ENCODE measurements at regions not wholly inside any gene's neighbourhood (a gene's known extent, or its start where the extent isn't known, plus 50 kb on each side); places are given as distances from the start of the nearest gene placed in this dataset.
A peak's percentile ranks its signal among the peaks of the same experiment; 100 is the strongest.

DNA sequence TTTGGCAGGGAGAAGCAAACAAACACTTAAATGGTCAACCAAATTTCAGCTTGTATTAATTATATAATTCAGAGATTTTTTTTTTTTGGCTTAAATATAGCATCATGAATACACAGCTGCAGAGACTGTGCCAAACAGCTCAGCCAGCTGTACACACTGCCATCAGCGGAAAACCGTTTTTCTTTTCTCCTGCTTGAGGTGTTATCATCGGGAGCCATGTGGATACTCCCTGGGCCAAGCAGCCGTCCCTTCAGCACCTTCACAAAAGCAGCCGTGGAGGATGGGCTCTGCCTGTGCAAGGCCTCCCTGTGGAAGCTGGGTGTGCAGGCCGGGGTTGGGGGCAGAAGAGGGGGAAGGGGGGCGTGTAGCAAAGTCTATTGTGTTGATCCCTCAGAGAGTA, 85.0 kb downstream of the NUF2 start:
- DNase-seq: no peak

DNA sequence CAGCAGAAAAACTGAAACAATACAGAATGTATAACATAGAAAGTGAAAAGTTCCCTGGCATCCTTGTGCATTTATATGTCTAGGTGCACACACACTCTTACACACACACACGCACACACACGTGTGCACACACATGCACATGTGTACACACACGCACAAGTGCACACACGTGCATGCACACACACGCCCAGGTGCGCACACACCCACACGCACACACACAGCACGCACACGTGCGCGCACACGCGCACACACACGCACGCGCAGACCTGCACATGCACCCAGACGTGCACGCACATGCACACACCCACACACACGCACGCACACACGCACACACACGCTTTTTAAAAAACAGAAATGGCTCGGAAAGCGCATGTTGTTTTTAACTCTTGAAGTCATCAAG, 86.5 kb downstream of the NUF2 start:
- no peak for DNase-seq

DNA sequence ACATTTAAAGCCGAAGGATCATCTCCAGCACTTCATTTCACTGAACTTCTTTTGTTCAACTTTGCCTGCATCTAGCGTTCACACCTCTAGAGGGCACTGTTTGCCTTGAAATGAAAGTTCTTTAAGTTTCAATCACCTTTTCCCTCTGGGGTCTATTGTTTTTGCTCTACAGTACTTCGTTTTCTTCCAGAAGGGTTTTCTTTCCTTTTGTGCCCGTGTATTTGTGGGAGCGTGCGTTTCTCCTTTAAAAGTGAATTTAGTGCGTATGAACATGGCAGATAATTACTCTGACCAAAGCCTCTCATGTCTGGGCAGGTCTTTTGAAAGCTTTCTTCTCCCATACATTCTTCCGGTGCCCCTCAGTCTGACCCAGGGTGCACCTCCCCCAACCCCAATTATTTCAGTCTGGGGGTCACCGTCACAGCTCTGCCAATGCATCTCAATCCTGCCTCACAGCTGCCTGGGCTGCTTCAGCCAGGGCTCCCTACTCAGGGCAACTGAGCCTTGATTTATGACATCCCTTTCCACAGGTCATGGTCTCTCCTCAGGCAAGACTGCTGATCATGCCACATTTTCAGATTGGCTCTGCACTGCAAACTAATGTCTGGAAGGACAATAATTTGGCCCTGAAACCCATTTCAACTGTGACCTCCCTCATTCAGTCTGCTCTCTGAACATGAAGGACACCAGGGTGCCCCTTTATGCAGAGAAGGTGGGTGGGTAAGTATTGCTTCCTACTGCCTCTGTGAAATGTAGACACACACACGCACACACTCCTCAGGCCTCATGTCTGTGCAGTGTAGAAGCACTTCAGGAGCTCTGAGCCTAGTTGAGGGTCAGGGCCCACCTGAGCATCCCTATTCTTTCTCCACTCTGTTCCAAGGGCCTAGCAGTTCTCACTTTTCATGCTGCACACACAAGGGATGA, 88.6 kb downstream of the NUF2 start:
- DNase-seq: peak; percentile 15

DNA sequence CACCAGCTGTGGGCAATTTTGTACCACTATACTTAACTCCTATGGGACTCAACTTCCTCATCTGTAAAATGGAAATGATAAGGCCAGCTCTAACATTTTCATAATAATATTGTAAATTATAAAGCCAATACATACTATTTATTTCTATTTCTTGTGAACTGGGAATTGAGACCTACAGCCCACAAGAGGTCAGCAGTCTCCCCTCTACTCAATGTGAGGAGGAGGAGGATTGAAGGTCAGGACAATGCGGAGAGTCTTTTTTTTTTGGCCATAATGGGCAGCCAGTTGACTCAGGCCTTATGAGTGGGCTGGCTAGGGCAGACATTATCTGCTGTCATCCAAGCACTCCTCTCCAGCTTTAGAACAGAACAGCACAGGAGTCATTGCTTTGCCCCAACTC, 90.5 kb downstream of the NUF2 start:
- DNase-seq: no peak

DNA sequence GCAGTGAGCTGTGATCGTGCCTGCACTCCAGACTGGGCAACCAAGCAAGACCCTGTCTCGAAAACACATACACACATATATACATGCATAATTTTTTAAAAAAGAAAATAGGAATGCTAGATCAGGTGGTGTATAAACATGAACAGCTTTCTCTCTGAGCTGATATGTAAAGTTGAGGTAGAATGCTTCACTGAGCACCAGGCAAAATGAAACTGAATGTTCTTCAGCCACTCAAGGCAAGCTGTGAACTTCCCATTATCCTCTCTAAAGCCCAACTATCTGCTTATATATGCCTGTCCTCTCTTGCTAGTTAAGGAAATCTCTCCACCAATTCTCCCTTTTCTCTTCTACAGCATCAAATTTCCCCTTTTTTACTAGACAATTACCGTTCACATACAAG, 93.0 kb downstream of the NUF2 start:
- no peak for DNase-seq

DNA sequence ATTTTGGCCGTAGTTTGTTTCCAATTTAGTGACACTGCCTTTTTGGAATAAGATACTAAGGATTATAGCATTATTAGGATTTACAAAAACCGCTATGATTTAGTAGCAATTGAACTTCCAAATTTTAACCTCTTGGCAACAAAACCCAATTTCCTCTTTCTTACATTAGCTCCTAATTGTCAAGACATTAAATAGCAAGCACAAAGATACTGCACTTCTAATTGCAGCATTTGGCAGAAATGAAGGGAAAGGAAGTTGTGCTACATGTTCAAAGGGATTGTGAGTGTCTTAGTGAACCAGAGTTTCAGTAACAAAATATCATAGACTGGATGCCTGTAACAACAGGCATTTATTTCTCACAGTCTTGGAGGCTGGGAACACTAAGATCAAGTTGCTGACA, 99.9 kb downstream of the NUF2 start:
- DNase-seq: no peak

DNA sequence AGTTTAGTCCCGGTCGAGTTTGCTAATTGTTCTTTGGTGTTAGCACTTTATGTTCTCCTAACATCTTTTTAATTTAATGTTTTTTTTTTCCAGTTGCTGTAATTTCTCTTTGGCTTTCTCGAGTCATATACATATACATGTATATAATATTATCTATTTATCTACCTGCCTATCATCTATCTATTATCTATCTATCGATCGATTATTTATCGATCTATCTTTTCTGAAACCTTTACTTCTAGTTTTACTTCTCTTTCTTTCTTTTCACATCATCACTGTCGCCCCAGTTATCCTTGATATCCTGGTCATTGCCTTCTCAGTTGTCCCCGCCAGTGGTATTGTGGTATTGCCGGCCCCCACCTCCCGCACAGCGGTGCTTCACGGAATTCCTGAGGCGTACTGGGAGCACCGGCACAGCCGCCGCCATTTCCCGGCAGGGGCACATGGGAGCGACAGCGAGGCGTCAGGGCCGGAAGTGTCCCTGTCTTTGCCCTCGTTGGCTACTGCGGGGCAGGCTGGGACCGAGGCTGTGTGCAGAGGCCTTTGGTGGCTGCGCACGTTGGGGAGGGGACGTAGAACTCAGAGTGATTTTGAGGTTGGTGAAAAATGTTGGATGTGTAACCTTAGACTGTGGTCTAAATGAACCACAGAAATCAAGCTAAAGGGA, 101.1 kb downstream of the NUF2 start:
- DNase-seq: no peak

DNA sequence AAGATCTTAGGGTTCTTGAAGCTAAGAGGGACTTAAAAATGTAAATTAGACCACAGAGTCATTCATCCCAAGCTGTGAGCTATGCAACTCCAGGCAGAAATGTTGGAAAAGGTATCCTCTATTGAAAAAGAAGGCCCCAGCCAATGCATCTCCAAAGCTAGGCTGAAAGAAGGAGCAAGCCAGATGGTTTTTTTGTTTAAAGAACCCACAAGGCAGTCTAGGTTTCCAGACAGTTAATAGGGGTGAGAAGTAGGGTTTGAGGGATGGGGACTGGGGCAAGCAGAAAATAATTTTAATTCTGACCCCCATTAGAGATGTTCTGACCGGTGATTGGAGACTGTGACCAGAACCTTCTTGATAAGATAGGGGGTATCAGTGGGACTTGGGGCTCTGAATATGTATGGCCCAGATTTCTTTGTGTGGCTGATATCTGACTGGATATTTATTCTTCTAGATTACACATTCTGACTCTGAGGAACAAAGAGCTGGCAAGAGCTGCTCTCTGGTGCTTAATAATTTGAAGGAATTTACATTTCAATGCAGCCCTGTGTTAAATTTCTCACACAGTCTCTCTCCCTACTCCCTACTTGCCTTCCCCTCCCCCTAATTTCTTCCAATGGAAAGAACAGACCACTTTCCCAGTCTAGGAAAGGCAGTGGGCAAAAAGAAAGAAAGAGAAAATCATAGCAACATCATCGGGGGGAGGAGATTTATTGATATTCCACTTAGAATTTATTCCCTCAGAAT, 104.9 kb downstream of the NUF2 start:
- DNase-seq: no peak

DNA sequence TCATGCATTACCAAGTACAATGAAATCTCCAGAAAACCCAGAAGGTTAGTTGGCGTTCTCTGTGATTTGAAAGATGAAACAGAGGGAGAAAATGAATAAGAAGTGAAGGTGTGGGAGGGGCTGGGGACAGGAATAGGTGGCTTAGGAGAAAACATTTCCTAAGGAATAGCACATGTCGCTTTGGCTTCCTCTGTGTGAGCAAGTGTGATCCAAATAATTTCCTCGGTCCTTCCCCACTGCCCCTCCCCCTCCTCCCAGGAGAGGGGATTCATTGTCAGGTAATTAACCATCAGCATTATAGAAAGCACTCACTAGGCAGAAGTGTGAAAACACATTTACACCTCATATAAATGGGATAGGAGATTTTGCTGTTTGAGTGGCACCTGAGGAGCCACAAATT, 105.5 kb downstream of the NUF2 start:
- no peak for DNase-seq

DNA sequence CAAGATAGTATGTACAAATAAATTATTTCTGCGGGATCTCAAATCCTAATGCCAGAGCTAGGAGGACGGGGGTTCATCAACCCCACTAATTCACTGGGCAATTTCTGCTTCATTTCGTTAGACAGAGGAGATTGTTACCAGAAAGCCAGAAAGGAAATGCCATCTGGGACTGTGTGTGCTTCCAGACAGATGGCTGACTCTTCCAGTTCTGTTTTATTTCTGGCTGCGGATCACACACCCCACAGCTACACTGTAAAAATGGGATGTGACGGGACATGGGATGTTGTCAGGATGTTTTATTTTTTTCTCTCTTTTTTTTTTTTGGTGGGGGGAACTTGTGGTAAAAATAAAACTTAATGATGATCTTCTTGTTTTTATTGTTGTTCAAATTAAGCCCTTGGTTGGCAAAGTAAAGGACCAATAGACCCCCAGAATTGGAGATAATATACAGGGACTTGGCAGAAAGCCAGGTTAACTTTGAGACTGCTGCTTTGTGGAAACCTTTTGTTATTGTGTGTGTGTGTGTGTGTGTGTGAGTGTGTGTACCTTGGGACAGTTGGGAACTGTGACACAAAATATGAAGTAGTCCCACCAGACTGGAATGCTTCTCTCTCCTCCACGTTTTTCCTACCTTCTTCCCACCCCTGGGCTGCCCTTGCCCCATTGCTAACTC, 114.5 kb downstream of the NUF2 start:
- DNase-seq: no peak

DNA sequence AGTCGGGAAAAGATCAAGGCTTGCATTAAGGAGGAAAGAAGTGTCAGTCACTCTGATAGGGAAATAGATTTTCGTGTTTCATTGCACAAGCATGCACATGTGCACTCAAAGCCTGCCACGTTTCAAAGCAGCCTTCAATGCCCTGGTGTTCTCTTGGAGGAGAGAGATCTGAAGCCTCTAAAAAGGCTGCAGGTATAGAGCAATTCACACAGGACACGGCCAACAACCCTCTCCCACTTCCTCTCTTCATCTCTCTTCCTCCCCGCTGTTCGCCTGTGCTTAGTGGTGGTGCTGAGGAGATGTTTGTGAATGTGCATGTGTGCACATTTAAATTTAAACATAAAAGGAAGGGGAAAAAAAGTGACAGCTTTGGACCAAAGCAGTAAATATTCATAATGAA, 117.7 kb downstream of the NUF2 start:
- no peak for DNase-seq

DNA sequence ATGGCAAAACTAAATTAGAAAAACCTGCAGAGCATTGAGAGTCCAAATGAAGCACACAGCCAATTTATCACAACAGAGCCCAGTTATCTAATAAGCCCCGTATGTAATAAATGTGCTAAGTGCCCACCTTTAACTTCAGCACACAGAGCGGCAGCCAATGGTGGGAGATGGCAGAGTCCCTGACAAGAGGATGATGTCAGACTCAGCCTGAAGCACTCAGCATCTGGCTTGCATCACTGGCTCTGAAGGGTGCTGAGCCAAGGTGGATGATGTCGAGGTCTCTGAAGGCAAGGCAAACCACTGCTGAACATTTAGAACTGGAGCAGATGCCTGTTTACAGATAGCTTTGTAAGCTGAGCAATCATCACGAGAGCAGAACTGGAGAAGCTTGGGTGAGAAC, 118.3 kb downstream of the NUF2 start:
- DNase-seq: no peak

DNA sequence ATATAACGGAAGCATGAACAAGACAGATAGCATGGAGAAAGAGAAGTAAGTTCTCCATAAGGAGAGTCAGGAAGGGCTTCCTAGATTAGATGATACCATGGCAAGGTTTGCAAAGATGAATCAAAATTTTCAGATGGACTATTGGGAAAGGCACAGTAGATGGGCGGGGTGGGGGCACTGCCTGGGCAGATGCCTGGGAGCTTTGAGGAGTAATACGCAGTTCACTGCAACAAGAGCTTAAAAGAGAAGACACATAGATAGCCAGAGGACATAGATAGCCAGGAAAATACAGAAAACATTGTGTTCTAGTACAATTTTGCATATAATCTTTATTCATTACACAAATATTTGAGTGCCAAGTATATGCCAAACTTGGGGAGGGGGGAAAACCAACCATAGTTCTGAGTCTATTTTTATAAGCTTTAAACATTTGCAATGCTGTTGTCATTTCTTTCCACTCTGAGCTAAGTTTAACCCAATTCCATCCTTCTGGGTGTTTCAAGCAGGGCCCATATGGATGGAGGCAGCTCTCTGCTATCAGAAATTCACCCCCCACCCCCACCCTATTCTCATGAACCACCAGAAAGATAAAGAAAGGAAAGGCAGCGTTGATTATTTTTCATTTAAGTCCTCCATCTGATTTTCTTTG, 120.6 kb downstream of the NUF2 start:
- DNase-seq: no peak

DNA sequence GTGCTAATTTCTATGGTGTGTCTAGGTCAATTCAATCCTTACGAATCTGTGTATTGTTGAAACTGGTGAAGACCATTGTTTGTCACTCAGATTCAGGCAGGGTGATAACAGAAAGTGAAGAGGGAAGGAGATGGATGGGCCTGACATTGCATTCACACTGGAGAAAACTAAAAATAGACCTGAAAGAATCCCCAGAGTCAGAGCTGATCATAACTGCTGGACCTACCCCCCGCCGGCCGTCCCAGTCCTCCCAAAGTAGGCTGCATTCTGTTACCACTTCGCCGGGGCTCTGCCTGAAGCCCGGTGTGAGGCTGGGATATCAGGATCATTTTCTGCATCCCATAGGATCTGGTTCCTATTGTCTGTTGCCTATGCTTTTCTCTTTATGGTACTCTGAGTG, 121.1 kb downstream of the NUF2 start:
- no peak for DNase-seq

DNA sequence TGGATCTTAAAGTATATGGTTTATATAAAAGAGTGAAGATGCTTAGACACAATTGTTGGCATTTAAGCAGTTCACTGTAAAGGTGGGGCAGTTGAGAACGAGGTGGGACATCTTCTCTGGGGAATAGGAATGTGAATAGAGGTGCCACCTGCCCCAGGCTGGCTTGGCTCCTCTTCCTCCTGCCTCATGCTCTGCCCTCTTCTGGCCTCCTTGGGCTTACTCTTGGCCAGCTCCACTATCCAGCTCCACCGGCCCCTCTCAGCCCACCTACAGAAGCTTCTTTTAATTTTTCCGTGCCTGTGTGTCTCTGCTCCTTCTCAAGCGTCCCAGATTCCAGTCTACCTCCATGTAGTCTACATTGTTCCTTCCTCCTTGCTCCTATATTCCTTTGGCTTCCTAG, 122.1 kb downstream of the NUF2 start:
- no peak for DNase-seq

DNA sequence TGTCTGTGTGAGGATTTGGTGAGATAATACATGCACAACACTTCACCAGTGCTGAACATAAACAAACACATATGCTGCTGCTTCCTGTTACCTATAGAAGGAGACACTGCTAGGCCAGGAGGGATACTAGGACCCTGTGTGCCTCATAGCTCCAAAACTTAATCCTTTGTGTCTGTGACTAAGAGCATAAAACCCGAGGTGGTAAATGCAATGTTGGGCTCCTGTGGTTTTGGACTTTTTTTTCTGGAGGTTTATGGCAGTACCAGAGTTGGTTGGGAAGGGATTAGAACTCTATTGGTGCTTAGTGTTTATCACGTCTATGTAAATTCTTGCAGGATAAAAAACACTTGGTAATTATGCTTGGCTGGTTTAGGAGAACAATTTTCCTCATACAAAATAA, 122.9 kb downstream of the NUF2 start:
- no peak for DNase-seq

DNA sequence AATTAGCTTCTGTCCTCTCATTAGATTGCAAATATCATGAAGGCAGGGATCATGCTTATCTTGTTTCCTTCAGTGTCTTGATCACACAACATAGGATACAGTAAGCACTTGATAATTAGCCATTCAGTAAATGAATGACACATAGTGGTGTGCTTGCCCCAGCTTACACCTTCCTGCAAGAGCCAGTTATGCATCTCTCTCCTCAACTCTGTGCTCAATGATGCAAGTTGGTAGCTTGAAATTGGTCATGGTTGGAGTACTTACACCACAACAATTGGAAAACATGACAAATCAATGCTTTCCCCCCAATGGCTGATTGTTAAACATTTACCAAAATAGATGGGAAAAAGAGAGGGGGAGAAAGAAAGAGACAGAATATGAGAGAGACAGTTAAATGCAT, 129.2 kb downstream of the NUF2 start:
- no peak for DNase-seq

DNA sequence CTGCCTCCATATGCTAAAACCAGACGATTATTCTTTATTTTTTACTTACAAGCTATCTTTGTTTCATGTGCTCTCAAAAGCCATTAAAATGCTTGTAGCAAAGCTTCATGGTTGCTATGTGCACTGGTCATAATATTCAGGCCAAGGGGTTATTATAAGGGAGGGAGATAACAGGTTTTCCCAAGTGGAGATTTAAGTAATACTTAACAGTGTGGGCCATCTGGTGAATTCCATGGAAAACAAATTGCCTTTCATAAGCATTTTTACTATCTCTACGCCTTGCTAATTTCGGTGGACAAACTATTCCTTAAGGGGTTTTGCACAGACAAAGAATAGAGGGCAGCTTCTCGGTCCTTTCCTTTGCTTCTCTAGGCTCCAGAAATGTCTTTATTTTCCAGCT, 137.8 kb downstream of the NUF2 start:
- no peak for DNase-seq

DNA sequence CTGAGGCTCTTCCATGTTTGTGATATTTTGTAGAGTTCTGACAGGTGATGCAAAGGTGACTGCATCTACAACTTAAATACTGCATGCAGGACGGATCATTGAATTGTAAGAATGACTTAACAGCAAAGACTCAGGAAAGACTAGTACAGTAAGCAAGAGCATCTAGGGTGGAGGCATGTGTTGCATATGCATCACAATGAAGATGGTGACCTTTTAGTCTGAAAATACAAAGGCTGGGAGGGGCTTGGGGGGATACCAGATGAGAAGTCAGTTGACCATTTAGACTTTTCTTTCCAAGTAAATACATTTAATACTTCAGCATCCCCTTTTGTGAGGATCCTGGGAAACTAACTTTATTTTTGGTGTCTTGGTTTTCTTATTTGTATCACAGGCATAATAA, 145.5 kb downstream of the NUF2 start:
- DNase-seq: no peak

DNA sequence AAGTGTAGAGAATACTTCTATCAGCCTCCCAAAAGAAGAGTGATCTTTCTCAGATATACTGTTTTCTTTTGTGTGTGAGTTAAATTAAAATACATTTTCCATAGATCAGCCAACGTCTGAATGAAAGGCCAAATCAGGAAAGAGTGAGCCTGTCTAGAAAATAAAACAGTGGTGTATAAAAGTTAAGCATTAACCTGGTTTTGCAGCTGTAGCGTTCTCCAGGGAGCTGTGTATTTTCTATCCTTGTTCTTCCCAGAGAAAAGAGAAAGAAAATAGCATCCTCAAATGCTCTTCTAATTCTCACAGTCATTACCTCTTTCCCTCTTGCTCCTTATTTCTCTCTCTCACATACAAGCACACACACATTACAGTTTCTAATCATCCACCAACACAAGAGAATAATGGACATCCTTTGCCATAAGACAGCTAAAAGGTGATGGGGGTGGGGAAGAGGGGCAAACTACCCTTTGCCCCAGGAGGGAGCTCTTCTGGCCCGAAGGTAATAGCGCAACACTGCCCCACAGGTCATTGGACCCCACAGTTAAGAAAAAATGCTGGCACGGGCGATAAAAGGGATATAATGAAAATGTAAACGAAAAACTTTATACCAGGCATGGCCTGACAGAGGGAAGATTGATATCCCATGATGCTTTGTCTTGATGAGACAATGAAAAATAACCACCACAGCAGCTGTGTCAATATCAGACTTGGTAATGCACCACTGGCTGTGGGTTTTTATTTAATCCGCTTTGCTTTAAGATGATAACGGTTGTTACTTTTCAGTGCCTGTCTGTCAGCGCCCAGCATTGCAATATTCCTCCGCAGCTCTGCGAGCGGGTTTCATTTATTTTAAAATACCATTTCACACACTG, 150.3 kb downstream of the NUF2 start:
- DNase-seq: no peak

DNA sequence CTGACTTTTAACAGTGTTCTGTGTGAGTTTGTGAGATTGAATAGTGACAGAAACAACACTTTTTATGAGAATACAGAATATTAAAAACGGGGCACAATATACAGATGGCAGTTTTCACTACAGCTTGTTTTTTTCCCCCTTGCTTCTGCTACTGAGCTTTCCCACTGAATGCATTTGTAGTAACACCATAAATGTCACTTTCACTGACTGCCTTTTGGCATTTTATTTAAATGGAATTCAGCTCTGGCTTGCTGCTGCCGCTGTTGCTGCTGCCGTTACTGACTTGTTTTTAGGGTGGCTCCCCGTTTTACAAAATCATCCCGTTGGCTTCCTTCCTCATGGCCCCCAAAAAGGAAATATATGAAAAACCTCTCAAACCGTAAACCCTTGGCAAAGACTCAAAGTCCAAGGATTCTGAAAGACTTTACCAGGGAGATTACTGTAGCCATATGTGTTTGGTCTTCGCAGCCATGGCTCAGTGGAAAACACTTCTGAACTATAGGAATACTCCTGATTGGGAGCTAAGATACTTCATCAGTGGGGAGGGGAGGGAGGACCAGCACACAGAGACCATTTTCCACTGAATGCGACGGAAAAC, 151.0 kb downstream of the NUF2 start:
- no peak for DNase-seq

Data from CD4-positive, alpha-beta T cell treated with Interleukin-17A for 4 hours (primary cell).